ENCODE measurements at regions not wholly inside any gene's neighbourhood (a gene's known extent, or its start where the extent isn't known, plus 50 kb on each side); places are given as distances from the start of the nearest gene placed in this dataset.

GRCh38 chr21:23743821-23744220 lies 1863.5 kb downstream of the MRPL39 start:
- H3K4me3 ChIP-seq: no peak overlapping the region
- DNase-seq (ENCODE audit: low spot score): no peak
- no peak for TF ChIP-seq CTCF (IDR thresholded peaks at IDR 0.05)
- no peak overlapping the region for H3K27ac ChIP-seq

GRCh38 chr21:23740463-23740862 lies 1866.8 kb downstream of the MRPL39 start:
- Histone ChIP-seq H3K4me3 (no peak overlapping the region), H3K27ac (no peak overlapping the region)
- DNase-seq (ENCODE audit: low spot score): no peak
- no peak for TF ChIP-seq CTCF (IDR thresholded peaks at IDR 0.05)

- TF ChIP-seq CTCF (IDR thresholded peaks at IDR 0.05): no peak
- DNase-seq (ENCODE audit: low spot score): no peak
- Histone ChIP-seq H3K27ac (no peak overlapping the region), H3K4me3 (no peak overlapping the region)
Observed at GRCh38 chr21:23732776-23733175, 1874.5 kb downstream of the MRPL39 start.

GRCh38 chr21:23729331-23729730 lies 1878.0 kb downstream of the MRPL39 start:
- Histone ChIP-seq H3K4me3 (no peak overlapping the region), H3K27ac (no peak overlapping the region)
- no peak for TF ChIP-seq CTCF (IDR thresholded peaks at IDR 0.05)
- no peak for DNase-seq (ENCODE audit: low spot score)

GRCh38 chr21:23725576-23725975 lies 1881.7 kb downstream of the MRPL39 start:
- H3K4me3 ChIP-seq: no peak overlapping the region
- no peak for TF ChIP-seq CTCF (IDR thresholded peaks at IDR 0.05)
- H3K27ac ChIP-seq: no peak overlapping the region
- no peak for DNase-seq (ENCODE audit: low spot score)

GRCh38 chr21:23718446-23719285 lies 1888.6 kb downstream of the MRPL39 start:
- DNase-seq (ENCODE audit: low spot score): no peak
- TF ChIP-seq CTCF (IDR thresholded peaks at IDR 0.05): no peak
- Histone ChIP-seq H3K4me3 (no peak overlapping the region), H3K27ac (no peak overlapping the region)

GRCh38 chr21:23712166-23712565 lies 1895.1 kb downstream of the MRPL39 start:
- no peak overlapping the region for H3K27ac ChIP-seq
- no peak overlapping the region for H3K4me3 ChIP-seq
- DNase-seq (ENCODE audit: low spot score): no peak
- no peak for TF ChIP-seq CTCF (IDR thresholded peaks at IDR 0.05)
